Uterus (tissue), 3 donors: ENCODE measurements at regions not wholly inside any gene's neighbourhood (a gene's known extent, or its start where the extent isn't known, plus 50 kb on each side); places are given as distances from the start of the nearest gene placed in this dataset.
"Not testable (repeated sequence)": the region's sequence is repeated elsewhere in the genome, so short reads cannot be mapped to it uniquely, and the experiment has no call there.

Source experiments
- DNase-seq, 2 donors: peaks; one replicate each; pipeline ENCODE4 v3.0.0-alpha.2; 2019 to 2020
- H3K27ac ChIP-seq, 2 donors: fragments of 200-600 bp; sonication (generic); 1 replicate in 1 of 2; 2 replicates in 1 of 2; pipeline ENCODE4 v1.5.1; 2016 to 2018
- H3K27me3 ChIP-seq, 2 donors: fragments of 200-600 bp; sonication (generic); one replicate each; pipeline ENCODE4 v1.5.1; 2018 to 2019; ENCODE audit warnings: control low read depth in 1 of 2
- H3K36me3 ChIP-seq, 2 donors: fragments of 200-600 bp; sonication (generic); one replicate each; pipeline ENCODE4 v1.5.1; 2019; ENCODE audit warnings: control low read depth in 1 of 2
- H3K4me1 ChIP-seq, 2 donors: fragments of 200-600 bp; sonication (generic); one replicate each; pipeline ENCODE4 v1.5.1; 2018 to 2019; ENCODE audit warnings: control low read depth in 1 of 2
- H3K4me3 ChIP-seq, 2 donors: fragments of 200-600 bp; sonication (generic); 1 replicate in 1 of 2; 2 replicates in 1 of 2; pipeline ENCODE4 v1.5.1; 2018 to 2019; ENCODE audit warnings: mild to moderate bottlenecking in 1 of 2
- H3K9me3 ChIP-seq, 2 donors: fragments of 200-600 bp; sonication (generic); one replicate each; pipeline ENCODE4 v1.5.1; 2019; ENCODE audit warnings: control low read depth in 1 of 2
- CTCF ChIP-seq, 4 experiments: fragments of 200-600 bp in 2 of 4; fragments of 450-650 bp in 2 of 4; sonication (generic) in 2 of 4; IDR thresholded peaks; one replicate each; pipeline ENCODE4 v1.5.1; 2016 to 2019; ENCODE audit warnings: antibody characterized with exemption in 4 of 4, mild to moderate bottlenecking in 2 of 4, moderate library complexity in 1 of 4
- POLR2A ChIP-seq, 2 donors: fragments of 450-650 bp; IDR thresholded peaks; one replicate each; pipeline ENCODE4 v1.6.1; 2016; ENCODE audit warnings: antibody characterized with exemption in 2 of 2, mild to moderate bottlenecking in 1 of 2, moderate library complexity in 1 of 2
- intact Hi-C: fragments of 100-400 bp; cut with DNase I; formaldehyde crosslinking; loops from one replicate; pipeline ENCODE4 v1.15.1; 2023; ENCODE audit warnings: low total_unique reads
- donor health status: DM: yes; HTN: yes; CAD: no.

- Histone ChIP-seq H3K4me3 (no peak overlapping the region), H3K9me3 (no peaks in the 10 kb centered on the region), H3K27ac (no peak overlapping the region), H3K4me1 (peaks cover 0 to 3% of the 10 kb centered on the region in 2 donors), H3K36me3 (no peaks in the 10 kb centered on the region), H3K27me3 (no peaks in the 10 kb centered on the region)
- intact Hi-C loops, result no loop called here
- no peak for DNase-seq
- TF ChIP-seq CTCF (IDR thresholded peaks at IDR 0.05) (no peak), POLR2A (IDR thresholded peaks at IDR 0.05) (no peak)
Observed at GRCh38 chr4:72715299-72715698, 146.3 kb upstream of the ADAMTS3 start.

GRCh38 chr4:72714482-72715279 is 145.7 kb upstream of the ADAMTS3 start:
- Histone ChIP-seq H3K27me3 (no peaks in the 10 kb centered on the region), H3K36me3 (no peaks in the 10 kb centered on the region), H3K9me3 (no peaks in the 10 kb centered on the region), H3K27ac (no peak overlapping the region), H3K4me1 (peaks cover 0 to 3% of the 10 kb centered on the region in 2 donors), H3K4me3 (no peak overlapping the region)
- no peak for TF ChIP-seq CTCF (IDR thresholded peaks at IDR 0.05)
- TF ChIP-seq POLR2A (IDR thresholded peaks at IDR 0.05), result no peak
- no peak for DNase-seq
- intact Hi-C loops, result no loop called here

GRCh38 chr4:72712997-72713396 is 144.0 kb upstream of the ADAMTS3 start:
- H3K27ac ChIP-seq, result no peak overlapping the region
- H3K4me1 ChIP-seq, result no peaks in the 10 kb centered on the region
- no peaks in the 10 kb centered on the region for H3K36me3 ChIP-seq
- no peaks in the 10 kb centered on the region for H3K9me3 ChIP-seq
- no peak for DNase-seq
- intact Hi-C loops, result no loop called here
- no peak overlapping the region for H3K4me3 ChIP-seq
- no peaks in the 10 kb centered on the region for H3K27me3 ChIP-seq
- TF ChIP-seq CTCF (IDR thresholded peaks at IDR 0.05), result no peak
- no peak for TF ChIP-seq POLR2A (IDR thresholded peaks at IDR 0.05)

GRCh38 chr4:72709475-72709874 is 140.5 kb upstream of the ADAMTS3 start:
- no peaks in the 10 kb centered on the region for H3K4me1 ChIP-seq
- H3K27me3 ChIP-seq, result no peaks in the 10 kb centered on the region
- H3K27ac ChIP-seq, result no peak overlapping the region
- TF ChIP-seq POLR2A (IDR thresholded peaks at IDR 0.05), result no peak
- no peak for TF ChIP-seq CTCF (IDR thresholded peaks at IDR 0.05)
- no peak for DNase-seq
- no peak overlapping the region for H3K4me3 ChIP-seq
- H3K9me3 ChIP-seq, result no peaks in the 10 kb centered on the region
- intact Hi-C loops, result no loop called here
- H3K36me3 ChIP-seq, result no peaks in the 10 kb centered on the region

GRCh38 chr4:72706684-72707083 is 137.7 kb upstream of the ADAMTS3 start:
- no peak for TF ChIP-seq CTCF (IDR thresholded peaks at IDR 0.05)
- TF ChIP-seq POLR2A (IDR thresholded peaks at IDR 0.05), result no peak
- Histone ChIP-seq H3K27me3 (no peaks in the 10 kb centered on the region), H3K36me3 (no peaks in the 10 kb centered on the region), H3K27ac (no peak overlapping the region), H3K9me3 (no peaks in the 10 kb centered on the region), H3K4me3 (no peak overlapping the region), H3K4me1 (no peaks in the 10 kb centered on the region)
- DNase-seq, result no peak
- intact Hi-C loops, result no loop called here

GRCh38 chr4:72704925-72705640 is 136.1 kb upstream of the ADAMTS3 start:
- H3K36me3 ChIP-seq, H3K4me3 ChIP-seq, H3K9me3 ChIP-seq, intact Hi-C loops, H3K4me1 ChIP-seq, H3K27ac ChIP-seq, H3K27me3 ChIP-seq, DNase-seq: not testable (repeated sequence)
